CD14-positive monocyte (primary cell): ENCODE measurements at regions not wholly inside any gene's neighbourhood (a gene's known extent, or its start where the extent isn't known, plus 50 kb on each side); places are given as distances from the start of the nearest gene placed in this dataset.

ENCODE experiments used
- DNase-seq, 3 donors: peaks; one replicate each; pipeline ENCODE4 v3.0.0-alpha.2; 2011 to 2022
- H2AFZ ChIP-seq: 2 replicates; pipeline ENCODE4 v1.6.0; 2012; ENCODE audit warnings: mild to moderate bottlenecking, low read depth, low read length, inconsistent platforms; ENCODE audit not compliant: insufficient read depth, poor library complexity, severe bottlenecking
- H3K27ac ChIP-seq, 2 donors: 1 replicate in 1 of 2; 2 replicates in 1 of 2; pipeline ENCODE4 v1.5.1; 2012 to 2013; ENCODE audit warnings: low read length in 2 of 2, control low read depth in 1 of 2, inconsistent platforms in 1 of 2, low read depth in 1 of 2, mild to moderate bottlenecking in 1 of 2
- H3K27me3 ChIP-seq, 2 donors: one replicate each; pipeline versions ENCODE4 v1.6.0 to v1.6.1; 2011 to 2013; ENCODE audit warnings: low read length in 2 of 2; ENCODE audit not compliant: control insufficient read depth in 2 of 2, insufficient read depth in 2 of 2
- H3K36me3 ChIP-seq, 2 donors: replicated peaks in 1 of 2; 1 replicate in 1 of 2; 2 replicates in 1 of 2; pipeline versions ENCODE4 v1.5.1 to v1.6.1; 2012 to 2013; ENCODE audit warnings: low read length in 2 of 2, control low read depth in 1 of 2, inconsistent platforms in 1 of 2, mild to moderate bottlenecking in 1 of 2; ENCODE audit not compliant: insufficient read depth in 2 of 2, control insufficient read depth in 1 of 2
- H3K4me1 ChIP-seq, 2 donors: 1 replicate in 1 of 2; 2 replicates in 1 of 2; pipeline versions ENCODE4 v1.5.1 to v1.6.1; 2012 to 2013; ENCODE audit warnings: low read length in 2 of 2, control low read depth in 1 of 2, inconsistent platforms in 1 of 2, mild to moderate bottlenecking in 1 of 2, moderate library complexity in 1 of 2; ENCODE audit not compliant: insufficient read depth in 2 of 2, control insufficient read depth in 1 of 2
- H3K4me2 ChIP-seq: replicated peaks from 2 replicates; pipeline ENCODE3; 2012; ENCODE audit warnings: low read length, moderate library complexity, mild to moderate bottlenecking; ENCODE audit not compliant: poor library complexity, severe bottlenecking; ENCODE audit errors: extremely low read depth
- H3K4me3 ChIP-seq, 3 experiments: fragments of 200-600 bp in 1 of 3; sonication (generic) in 1 of 3; replicated peaks in 1 of 3; 1 replicate in 2 of 3; 2 replicates in 1 of 3; pipeline ENCODE4 v1.5.1; 2011 to 2013; ENCODE audit warnings: low read length in 3 of 3, mild to moderate bottlenecking in 3 of 3, control low read depth in 2 of 3, low read depth in 2 of 3, inconsistent platforms in 1 of 3, moderate library complexity in 1 of 3
- H3K79me2 ChIP-seq: 2 replicates; pipeline ENCODE4 v1.6.0; 2012; ENCODE audit warnings: mild to moderate bottlenecking, control low read depth, inconsistent platforms, low read length, moderate library complexity; ENCODE audit not compliant: insufficient read depth
- H3K9ac ChIP-seq: 2 replicates; pipeline ENCODE4 v1.6.0; 2017; ENCODE audit warnings: low read length, mild to moderate bottlenecking; ENCODE audit not compliant: insufficient read depth, poor library complexity, severe bottlenecking
- H3K9me3 ChIP-seq, 2 donors: replicated peaks in 1 of 2; 1 replicate in 1 of 2; 2 replicates in 1 of 2; pipeline versions ENCODE4 v1.5.1 to v1.6.1; 2012 to 2013; ENCODE audit warnings: low read length in 2 of 2, control low read depth in 1 of 2; ENCODE audit not compliant: control insufficient read depth in 1 of 2, insufficient read depth in 1 of 2
- H4K20me1 ChIP-seq: 2 replicates; pipeline ENCODE4 v1.6.0; 2012; ENCODE audit warnings: mild to moderate bottlenecking, low read length, control low read depth, moderate library complexity; ENCODE audit not compliant: insufficient read depth
- H3K27ac Mint-ChIP-seq, 7 donors: one replicate each; pipeline ENCODE4 v1.8.0; 2020; ENCODE audit warnings: mild to moderate bottlenecking in 7 of 7, mixed read lengths in 7 of 7, moderate library complexity in 6 of 7, inconsistent platforms in 2 of 7
- H3K27me3 Mint-ChIP-seq, 3 donors: one replicate each; pipeline ENCODE4 v1.8.0; 2021 to 2022; ENCODE audit warnings: low read depth in 3 of 3, mild to moderate bottlenecking in 3 of 3, mixed read lengths in 3 of 3, moderate library complexity in 3 of 3, inconsistent platforms in 1 of 3
- H3K36me3 Mint-ChIP-seq, 2 donors: one replicate each; pipeline ENCODE4 v1.8.0; 2020; ENCODE audit warnings: mixed read lengths in 2 of 2, inconsistent platforms in 1 of 2, mild to moderate bottlenecking in 1 of 2
- H3K4me1 Mint-ChIP-seq: one replicate; pipeline ENCODE4 v1.8.0; 2020; ENCODE audit warnings: mild to moderate bottlenecking, mixed read lengths
- H3K4me3 Mint-ChIP-seq, 2 donors: one replicate each; pipeline ENCODE4 v1.8.0; 2020; ENCODE audit warnings: mild to moderate bottlenecking in 2 of 2, mixed read lengths in 2 of 2, moderate library complexity in 1 of 2
- H3K9me3 Mint-ChIP-seq, 7 donors: one replicate each; pipeline ENCODE4 v1.8.0; 2020 to 2022; ENCODE audit warnings: mixed read lengths in 7 of 7, mild to moderate bottlenecking in 6 of 7, moderate library complexity in 6 of 7, inconsistent platforms in 2 of 7
- CTCF ChIP-seq: fragments of 200-600 bp; IDR thresholded peaks from one replicate; pipeline ENCODE4 v1.8.0; 2022; ENCODE audit warnings: antibody characterized with exemption, mild to moderate bottlenecking
- WGBS: methylation state at CpG from one replicate; pipeline ENCODE4 v1.1.5; 2013; ENCODE audit warnings: missing lambda C conversion rate; ENCODE audit not compliant: insufficient coverage; 5-methylcytosine and 5-hydroxymethylcytosine counted together
- intact Hi-C, 2 donors: fragments of 100-400 bp; cut with micrococcal nuclease; formaldehyde crosslinking; loops; one replicate each; pipeline versions ENCODE4 v1.15.0 to v1.15.1; 2023

- Histone ChIP-seq H3K27ac (no peak overlapping the region), H3K79me2 (no peaks in the 10 kb centered on the region), H2AFZ (no peak overlapping the region), H3K27me3 (no peaks in the 10 kb centered on the region), H3K9me3 (no peaks in the 10 kb centered on the region), H3K36me3 (no peaks in the 10 kb centered on the region), H3K9ac (no peak overlapping the region), H4K20me1 (no peaks in the 10 kb centered on the region), H3K4me3 (no peak overlapping the region), H3K4me2 (no peak overlapping the region), H3K4me1 (peaks cover 6 to 12% of the 10 kb centered on the region in 2 donors)
- no peak overlapping the region for H3K4me3 Mint-ChIP-seq
- intact Hi-C loops, result no loop called here
- H3K36me3 Mint-ChIP-seq, result peaks cover 2% of the 10 kb centered on the region in 2 donors
- H3K27me3 Mint-ChIP-seq, result peaks cover 0 to 2% (median 0%) of the 10 kb centered on the region in 3 donors
- peaks cover 2 to 7% (median 6%) of the 10 kb centered on the region in 7 donors for H3K9me3 Mint-ChIP-seq
- peak overlapping the region in 2 of 7 donors; percentile 3 to 26 for H3K27ac Mint-ChIP-seq
- DNase-seq, result no peak
- peaks cover 13% of the 10 kb centered on the region for H3K4me1 Mint-ChIP-seq
- WGBS, result 98% methylated on average over 3 of the region's 4 CpGs
- no peak for TF ChIP-seq CTCF
Observed at GRCh38 chr10:124313374-124313773, 105.3 kb downstream of the OAT start.

GRCh38 chr10:124308811-124309210 is 109.9 kb downstream of the OAT start:
- Histone ChIP-seq H3K4me1 (peaks cover 29 to 37% of the 10 kb centered on the region in 2 donors), H3K9me3 (no peaks in the 10 kb centered on the region), H3K4me3 (no peak overlapping the region), H3K36me3 (no peaks in the 10 kb centered on the region), H3K9ac (no peak overlapping the region), H2AFZ (no peak overlapping the region), H4K20me1 (no peaks in the 10 kb centered on the region), H3K27me3 (no peaks in the 10 kb centered on the region), H3K27ac (no peak overlapping the region), H3K79me2 (no peaks in the 10 kb centered on the region), H3K4me2 (no peak overlapping the region)
- 94% methylated on average over 5 of the region's 7 CpGs for WGBS
- Mint-ChIP-seq H3K9me3 (peaks cover 0 to 2% (median 0%) of the 10 kb centered on the region in 7 donors), H3K36me3 (peaks cover 0 to 2% of the 10 kb centered on the region in 2 donors), H3K27me3 (peaks cover 0 to 2% (median 0%) of the 10 kb centered on the region in 3 donors), H3K4me3 (no peak overlapping the region), H3K27ac (no peak overlapping the region), H3K4me1 (peaks cover 18% of the 10 kb centered on the region)
- intact Hi-C loops, result loop anchor here in 1 of 2 donors (10.0 kb wide), 1 partner anchor 164 kb away; no protein-coding TSS in a partner anchor
- no peak for TF ChIP-seq CTCF
- no peak for DNase-seq
